GM12878 (cell line): ENCODE measurements at regions not wholly inside any gene's neighbourhood (a gene's known extent, or its start where the extent isn't known, plus 50 kb on each side); places are given as distances from the start of the nearest gene placed in this dataset.
"Not testable (repeated sequence)": the region's sequence is repeated elsewhere in the genome, so short reads cannot be mapped to it uniquely, and the experiment has no call there.

Source experiments
- ATAC-seq: fragments of 200-7000 bp; cut with Tn5 transposase; 3 replicates; pipeline ENCODE4 v1.9.1; 2020; ENCODE audit warnings: mild to moderate bottlenecking, moderate library complexity
- BruUV-seq: library from RNA; stranded (reverse); fragments of 400-500 nt; replicated peaks from 2 replicates; lab custom pipeline; 2021; lab: Mats Ljungman, UMichigan
- CTCF ChIA-PET: fragments of 300-600 bp; sonication (Branson Sonifier 250); formaldehyde crosslinking; extraction: SDS; loops from one replicate; lab custom pipeline; 2021; ENCODE audit warnings: inconsistent platforms; lab: Yijun Ruan, JAX
- POLR2A ChIA-PET: fragments of 350-600 bp; formaldehyde crosslinking; extraction: SDS; loops from one replicate; lab custom pipeline; 2021; ENCODE audit warnings: inconsistent platforms; lab: Charles Lee
- RAD21 ChIA-PET: fragments of 300-600 bp; sonication (Branson Sonifier 250); formaldehyde crosslinking; loops from one replicate; lab custom pipeline; 2023; ENCODE audit warnings: antibody characterized with exemption; ENCODE audit not compliant: unreplicated experiment; lab: Charles Lee
- SMC1A ChIA-PET: fragments of 300-600 bp; sonication (Branson Sonifier 250); formaldehyde crosslinking; loops from one replicate; lab custom pipeline; 2023; ENCODE audit not compliant: unreplicated experiment, uncharacterized antibody; lab: Charles Lee
- DNase-seq: peaks from one replicate; pipeline ENCODE4 v3.0.0-alpha.2; 2011; ENCODE audit warnings: low read depth, low spot score
- FAIRE-seq: peaks from 3 replicates; lab custom pipeline; 2011; peaks lifted over from hg19 to GRCh38; lab: Jason Lieb, UNC
- H2AFZ ChIP-seq: 2 replicates; pipeline ENCODE4 v1.6.0; 2011; ENCODE audit warnings: low read depth, low read length, control low read depth; ENCODE audit not compliant: control insufficient read depth
- H3K27ac ChIP-seq: 2 replicates; pipeline ENCODE4 v1.5.1; 2011; ENCODE audit warnings: control low read depth; ENCODE audit not compliant: control insufficient read depth, insufficient read depth
- H3K27me3 ChIP-seq, 2 experiments: replicated peaks in 1 of 2; 2 replicates each; pipeline versions ENCODE4 v1.6.0 to v1.6.1; 2011; ENCODE audit warnings: low read length in 1 of 2; ENCODE audit not compliant: control insufficient read depth in 2 of 2, insufficient read depth in 2 of 2
- H3K36me3 ChIP-seq, 2 experiments: 2 replicates each; pipeline ENCODE4 v1.5.1; 2011; ENCODE audit warnings: low read length in 1 of 2; ENCODE audit not compliant: control insufficient read depth in 2 of 2, insufficient read depth in 2 of 2
- H3K4me1 ChIP-seq: 2 replicates; pipeline ENCODE4 v1.6.1; 2011; ENCODE audit warnings: mild to moderate bottlenecking, low read length, moderate library complexity, mixed read lengths; ENCODE audit not compliant: control insufficient read depth, insufficient read depth
- H3K4me2 ChIP-seq: 2 replicates; pipeline ENCODE4 v1.6.0; 2011; ENCODE audit warnings: control low read depth; ENCODE audit not compliant: control insufficient read depth, insufficient read depth
- H3K4me3 ChIP-seq: fragments of 200-600 bp; sonication (generic); 2 replicates; pipeline ENCODE4 v1.5.1; 2016
- H3K79me2 ChIP-seq: 2 replicates; pipeline ENCODE4 v1.6.0; 2011; ENCODE audit warnings: low read length; ENCODE audit not compliant: control insufficient read depth, insufficient read depth
- H3K9ac ChIP-seq: 2 replicates; pipeline ENCODE4 v1.8.0; 2011; ENCODE audit warnings: low read length, control low read depth, mixed read lengths; ENCODE audit not compliant: control insufficient read depth, insufficient read depth
- H3K9me3 ChIP-seq: replicated peaks from 3 replicates; pipeline ENCODE4 v1.5.1; 2011; ENCODE audit warnings: mild to moderate bottlenecking, low read length; ENCODE audit not compliant: control insufficient read depth, insufficient read depth
- H4K20me1 ChIP-seq: 2 replicates; pipeline ENCODE4 v1.6.0; 2011; ENCODE audit not compliant: control insufficient read depth, insufficient read depth
- GATAD2B ChIP-seq: fragments of 450-650 bp; conservative IDR thresholded peaks from 2 replicates; pipeline ENCODE4 v1.6.1; 2017; ENCODE audit warnings: low read depth, mild to moderate bottlenecking, moderate library complexity
- WGBS: methylation state at CpG from one replicate; pipeline ENCODE4 v1.1.6; 2016; ENCODE audit warnings: low lambda C conversion rate; ENCODE audit not compliant: insufficient replicate concordance, insufficient coverage; ENCODE audit errors: missing lambda C conversion rate; 5-methylcytosine and 5-hydroxymethylcytosine counted together
- in situ Hi-C: fragments of 300-500 bp; cut with MboI; formaldehyde crosslinking; loops from 9 replicates; pipeline ENCODE4 v1.14.3; 2018; ENCODE audit warnings: mixed read lengths
- intact Hi-C: fragments of 100-400 bp; cut with micrococcal nuclease; formaldehyde crosslinking; loops from one replicate; pipeline ENCODE4 v1.14.2; 2022; ENCODE audit not compliant: unreplicated experiment
- TF ChIP-seq, protein P1 (sequence below): fragments of 450-650 bp; IDR thresholded peaks from 2 replicates; pipeline ENCODE4 v1.6.1; 2017; ENCODE audit warnings: antibody characterized with exemption, mild to moderate bottlenecking, moderate library complexity
- TF ChIP-seq, protein P2 (sequence below): IDR thresholded peaks from 2 replicates; pipeline ENCODE4 v1.6.1; 2011; ENCODE audit warnings: mild to moderate bottlenecking, low read depth, low read length, moderate library complexity; ENCODE audit not compliant: insufficient replicate concordance

GRCh38 chr2:7169593-7169992, 252.4 kb downstream of the RNF144A start (continued):
- TF ChIP-seq, protein P1, sequence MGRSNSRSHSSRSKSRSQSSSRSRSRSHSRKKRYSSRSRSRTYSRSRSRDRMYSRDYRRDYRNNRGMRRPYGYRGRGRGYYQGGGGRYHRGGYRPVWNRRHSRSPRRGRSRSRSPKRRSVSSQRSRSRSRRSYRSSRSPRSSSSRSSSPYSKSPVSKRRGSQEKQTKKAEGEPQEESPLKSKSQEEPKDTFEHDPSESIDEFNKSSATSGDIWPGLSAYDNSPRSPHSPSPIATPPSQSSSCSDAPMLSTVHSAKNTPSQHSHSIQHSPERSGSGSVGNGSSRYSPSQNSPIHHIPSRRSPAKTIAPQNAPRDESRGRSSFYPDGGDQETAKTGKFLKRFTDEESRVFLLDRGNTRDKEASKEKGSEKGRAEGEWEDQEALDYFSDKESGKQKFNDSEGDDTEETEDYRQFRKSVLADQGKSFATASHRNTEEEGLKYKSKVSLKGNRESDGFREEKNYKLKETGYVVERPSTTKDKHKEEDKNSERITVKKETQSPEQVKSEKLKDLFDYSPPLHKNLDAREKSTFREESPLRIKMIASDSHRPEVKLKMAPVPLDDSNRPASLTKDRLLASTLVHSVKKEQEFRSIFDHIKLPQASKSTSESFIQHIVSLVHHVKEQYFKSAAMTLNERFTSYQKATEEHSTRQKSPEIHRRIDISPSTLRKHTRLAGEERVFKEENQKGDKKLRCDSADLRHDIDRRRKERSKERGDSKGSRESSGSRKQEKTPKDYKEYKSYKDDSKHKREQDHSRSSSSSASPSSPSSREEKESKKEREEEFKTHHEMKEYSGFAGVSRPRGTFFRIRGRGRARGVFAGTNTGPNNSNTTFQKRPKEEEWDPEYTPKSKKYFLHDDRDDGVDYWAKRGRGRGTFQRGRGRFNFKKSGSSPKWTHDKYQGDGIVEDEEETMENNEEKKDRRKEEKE = no peak
- TF ChIP-seq GATAD2B = no peak
- TF ChIP-seq, protein P2, sequence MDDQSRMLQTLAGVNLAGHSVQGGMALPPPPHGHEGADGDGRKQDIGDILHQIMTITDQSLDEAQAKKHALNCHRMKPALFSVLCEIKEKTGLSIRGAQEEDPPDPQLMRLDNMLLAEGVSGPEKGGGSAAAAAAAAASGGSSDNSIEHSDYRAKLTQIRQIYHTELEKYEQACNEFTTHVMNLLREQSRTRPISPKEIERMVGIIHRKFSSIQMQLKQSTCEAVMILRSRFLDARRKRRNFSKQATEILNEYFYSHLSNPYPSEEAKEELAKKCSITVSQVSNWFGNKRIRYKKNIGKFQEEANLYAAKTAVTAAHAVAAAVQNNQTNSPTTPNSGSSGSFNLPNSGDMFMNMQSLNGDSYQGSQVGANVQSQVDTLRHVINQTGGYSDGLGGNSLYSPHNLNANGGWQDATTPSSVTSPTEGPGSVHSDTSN = no peak

DNA sequence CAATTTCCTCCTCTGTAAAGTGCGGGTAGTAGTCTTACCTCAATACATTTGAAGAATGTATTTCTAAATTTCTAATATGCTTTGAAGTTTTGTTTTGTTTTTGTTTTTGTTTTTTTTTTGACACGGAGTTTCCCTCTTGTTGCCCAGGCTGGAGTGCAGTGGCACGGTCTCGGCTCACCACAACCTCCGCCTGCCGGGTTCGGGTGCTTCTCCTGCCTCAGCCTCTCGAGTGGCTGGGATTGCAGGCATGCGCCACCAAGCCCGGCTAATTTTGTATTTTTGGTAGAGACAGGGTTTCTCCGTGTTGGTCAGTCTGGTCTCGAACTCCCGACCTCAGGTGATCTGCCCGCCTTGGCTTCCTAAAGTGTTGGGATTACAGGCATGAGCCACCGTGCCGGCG, 261.8 kb downstream of the RNF144A start:
- H4K20me1 ChIP-seq, H3K36me3 ChIP-seq, H3K9me3 ChIP-seq, intact Hi-C loops, H3K27me3 ChIP-seq, H3K4me3 ChIP-seq, DNase-seq, RAD21 ChIA-PET, H3K4me2 ChIP-seq, FAIRE-seq, POLR2A ChIA-PET, BruUV-seq, H3K9ac ChIP-seq, in situ Hi-C loops, SMC1A ChIA-PET, H3K4me1 ChIP-seq, H3K79me2 ChIP-seq, H3K27ac ChIP-seq, CTCF ChIA-PET, ATAC-seq, H2AFZ ChIP-seq: not testable (repeated sequence)
- WGBS = 66% methylated on average over 12 of the region's 17 CpGs
